A172 (cell line): ENCODE measurements at regions not wholly inside any gene's neighbourhood (a gene's known extent, or its start where the extent isn't known, plus 50 kb on each side); places are given as distances from the start of the nearest gene placed in this dataset.
"Not testable (repeated sequence)": the region's sequence is repeated elsewhere in the genome, so short reads cannot be mapped to it uniquely, and the experiment has no call there.

Experiments
- DNase-seq: peaks from one replicate; pipeline ENCODE4 v3.0.0-alpha.2; 2015; ENCODE audit warnings: low spot score

GRCh38 chr18:46179306-46179705, 75.1 kb downstream of the HAUS1 start:
- DNase-seq, result no peak

- no peak for DNase-seq
Observed at GRCh38 chr18:46182633-46183358, 78.6 kb downstream of the HAUS1 start.

GRCh38 chr18:46184296-46184695, 80.1 kb downstream of the HAUS1 start:
- not testable (repeated sequence) for DNase-seq

GRCh38 chr18:46184727-46185126, 80.5 kb downstream of the HAUS1 start:
- DNase-seq, result no peak

GRCh38 chr18:46190667-46191066, 86.5 kb downstream of the HAUS1 start:
- no peak for DNase-seq

- DNase-seq, result no peak
Observed at GRCh38 chr18:46196627-46197243, 92.5 kb downstream of the HAUS1 start.

GRCh38 chr18:46199515-46200147, 95.4 kb downstream of the HAUS1 start:
- peak; percentile 62 for DNase-seq

GRCh38 chr18:46200178-46201055, 96.2 kb downstream of the HAUS1 start:
- DNase-seq, result not testable (repeated sequence)

- DNase-seq, result no peak
Observed at GRCh38 chr18:46204143-46204542, 100.0 kb downstream of the HAUS1 start.

- DNase-seq, result no peak
Observed at GRCh38 chr18:46207985-46208384, 103.8 kb downstream of the HAUS1 start.

- no peak for DNase-seq
Observed at GRCh38 chr18:46209161-46209560, 105.0 kb downstream of the HAUS1 start.

GRCh38 chr18:46211816-46212215, 107.6 kb downstream of the HAUS1 start:
- DNase-seq, result peak; percentile 3

GRCh38 chr18:46212398-46212797, 108.2 kb downstream of the HAUS1 start:
- DNase-seq, result no peak

- no peak for DNase-seq
Observed at GRCh38 chr18:46213295-46213694, 109.1 kb downstream of the HAUS1 start.

GRCh38 chr18:46214435-46214834, 110.2 kb downstream of the HAUS1 start:
- DNase-seq, result no peak

GRCh38 chr18:46215902-46216723, 111.9 kb downstream of the HAUS1 start:
- no peak for DNase-seq

- DNase-seq, result no peak
Observed at GRCh38 chr18:46220116-46220515, 115.9 kb downstream of the HAUS1 start.

GRCh38 chr18:46222093-46222492, 117.9 kb downstream of the HAUS1 start:
- DNase-seq, result no peak

- DNase-seq, result no peak
Observed at GRCh38 chr18:46222710-46223360, 118.7 kb downstream of the HAUS1 start.

GRCh38 chr18:46224181-46224775, 120.1 kb downstream of the HAUS1 start:
- DNase-seq, result no peak
